GM23338 (cell line): ENCODE measurements at regions not wholly inside any gene's neighbourhood (a gene's known extent, or its start where the extent isn't known, plus 50 kb on each side); places are given as distances from the start of the nearest gene placed in this dataset.

Experiments
- ATAC-seq: fragments of 200-7000 bp; cut with Tn5 transposase; 3 replicates; pipeline ENCODE4 v1.9.1; 2020
- DNase-seq: peaks from one replicate; pipeline ENCODE4 v3.0.0-alpha.2; 2015; ENCODE audit warnings: low spot score
- H2AFZ ChIP-seq: fragments of 200-600 bp; sonication (generic); 2 replicates; pipeline ENCODE4 v1.8.0; 2016; ENCODE audit warnings: antibody characterized with exemption, mild to moderate bottlenecking, moderate library complexity
- H3F3A ChIP-seq: fragments of 200-600 bp; sonication (generic); replicated peaks from 2 replicates; pipeline ENCODE4 v1.8.0; 2017; ENCODE audit warnings: antibody characterized with exemption, mixed run types, low read depth
- H3K27ac ChIP-seq: fragments of 200-600 bp; sonication (generic); 2 replicates; pipeline ENCODE4 v1.6.1; 2016; ENCODE audit warnings: low read depth
- H3K27me3 ChIP-seq: fragments of 200-600 bp; sonication (generic); 2 replicates; pipeline ENCODE4 v1.8.0; 2016; ENCODE audit warnings: mild to moderate bottlenecking, mixed run types, moderate library complexity; ENCODE audit not compliant: insufficient read depth
- H3K36me3 ChIP-seq: fragments of 200-600 bp; sonication (generic); 2 replicates; pipeline ENCODE4 v1.8.0; 2016; ENCODE audit warnings: mild to moderate bottlenecking; ENCODE audit not compliant: insufficient read depth
- H3K4me1 ChIP-seq: fragments of 200-600 bp; sonication (generic); 2 replicates; pipeline ENCODE4 v1.8.0; 2016; ENCODE audit warnings: mild to moderate bottlenecking, moderate library complexity; ENCODE audit not compliant: insufficient read depth
- H3K4me2 ChIP-seq: fragments of 200-600 bp; sonication (generic); 2 replicates; pipeline ENCODE4 v1.7.1; 2017; ENCODE audit warnings: mixed run types
- H3K4me3 ChIP-seq: fragments of 200-600 bp; sonication (generic); 2 replicates; pipeline ENCODE4 v1.6.1; 2016; ENCODE audit warnings: mixed run types
- H3K79me2 ChIP-seq: fragments of 200-600 bp; sonication (generic); replicated peaks from 2 replicates; pipeline ENCODE4 v1.8.0; 2017; ENCODE audit warnings: mild to moderate bottlenecking; ENCODE audit not compliant: insufficient read depth
- H3K9me2 ChIP-seq: fragments of 200-600 bp; sonication (generic); 2 replicates; pipeline ENCODE4 v1.8.0; 2017; ENCODE audit not compliant: insufficient read depth
- H4K20me1 ChIP-seq: fragments of 200-600 bp; sonication (generic); replicated peaks from 2 replicates; pipeline ENCODE4 v1.8.0; 2017; ENCODE audit warnings: mild to moderate bottlenecking; ENCODE audit not compliant: insufficient read depth
- H3K27ac Mint-ChIP-seq: 2 replicates; pipeline ENCODE4 v1.8.0; 2020; ENCODE audit warnings: inconsistent platforms, mild to moderate bottlenecking, moderate library complexity, mixed read lengths
- H3K27me3 Mint-ChIP-seq: 3 replicates; pipeline ENCODE4 v1.8.0; 2022; ENCODE audit warnings: low read depth, mild to moderate bottlenecking, moderate library complexity, mixed read lengths, inconsistent platforms; ENCODE audit not compliant: insufficient read depth, poor library complexity
- H3K36me3 Mint-ChIP-seq: 3 replicates; pipeline ENCODE4 v1.8.0; 2021; ENCODE audit warnings: low read depth, mild to moderate bottlenecking, inconsistent platforms, moderate library complexity, mixed read lengths
- H3K4me1 Mint-ChIP-seq: 3 replicates; pipeline ENCODE4 v1.8.0; 2020; ENCODE audit warnings: mild to moderate bottlenecking, inconsistent platforms, mixed read lengths
- H3K4me3 Mint-ChIP-seq: 3 replicates; pipeline ENCODE4 v1.8.0; 2021; ENCODE audit warnings: moderate library complexity, mild to moderate bottlenecking, inconsistent platforms, mixed read lengths
- H3K9me3 Mint-ChIP-seq: 3 replicates; pipeline ENCODE4 v1.8.0; 2020; ENCODE audit warnings: moderate library complexity, mild to moderate bottlenecking, inconsistent platforms, mixed read lengths
- CREB1 ChIP-seq: fragments of 250-450 bp; sonication (Bioruptor Pico); IDR thresholded peaks from 2 replicates; pipeline ENCODE4 v1.5.0; 2020; ENCODE audit warnings: low read depth, mild to moderate bottlenecking, moderate library complexity
- CTCF ChIP-seq, 2 experiments: fragments of 200-600 bp in 1 of 2; sonication (generic) in 1 of 2; conservative IDR thresholded peaks; 2 replicates each; pipeline versions ENCODE4 v1.5.1 to v1.6.1; 2016 to 2017; ENCODE audit warnings: antibody characterized with exemption in 2 of 2, low read depth in 2 of 2, mild to moderate bottlenecking in 2 of 2, moderate library complexity in 1 of 2
- ETS1 ChIP-seq: IDR thresholded peaks from 2 replicates; pipeline ENCODE4 v1.6.1; 2016; ENCODE audit warnings: antibody characterized with exemption
- EZH2 ChIP-seq: fragments of 200-600 bp; sonication (generic); IDR thresholded peaks from one replicate; pipeline ENCODE4 v1.8.0; 2017; ENCODE audit warnings: antibody characterized with exemption, mild to moderate bottlenecking, low read depth; ENCODE audit not compliant: unreplicated experiment
- EZH2phosphoT487 ChIP-seq: fragments of 200-600 bp; sonication (generic); IDR thresholded peaks from one replicate; pipeline ENCODE4 v1.8.1; 2018; ENCODE audit warnings: antibody characterized with exemption; ENCODE audit not compliant: unreplicated experiment
- JUNB ChIP-seq: IDR thresholded peaks from one replicate; pipeline ENCODE4 v1.6.1; 2016; ENCODE audit warnings: antibody characterized with exemption; ENCODE audit not compliant: unreplicated experiment
- NANOG ChIP-seq: IDR thresholded peaks from 2 replicates; pipeline ENCODE4 v1.6.1; 2016; ENCODE audit warnings: antibody characterized with exemption, borderline replicate concordance
- POLR2AphosphoS5 ChIP-seq: IDR thresholded peaks from 2 replicates; pipeline ENCODE4 v1.6.1; 2016; ENCODE audit warnings: antibody characterized with exemption, low read depth
- STAT1 ChIP-seq: IDR thresholded peaks from one replicate; pipeline ENCODE4 v1.6.1; 2016; ENCODE audit warnings: antibody characterized with exemption; ENCODE audit not compliant: unreplicated experiment
- ZNF114 ChIP-seq: fragments of 250-450 bp; sonication (Bioruptor Pico); IDR thresholded peaks from 2 replicates; pipeline ENCODE4 v1.5.0; 2020; ENCODE audit warnings: mild to moderate bottlenecking, moderate library complexity
- ZNF331 ChIP-seq: fragments of 250-450 bp; sonication (Bioruptor Pico); IDR thresholded peaks from 2 replicates; pipeline ENCODE4 v1.5.0; 2020; ENCODE audit warnings: low read depth, mild to moderate bottlenecking, moderate library complexity
- ZNF462 ChIP-seq: fragments of 250-450 bp; sonication (Bioruptor Pico); IDR thresholded peaks from 2 replicates; pipeline ENCODE4 v1.5.0; 2020; ENCODE audit warnings: mild to moderate bottlenecking, moderate library complexity
- TF ChIP-seq, protein P1 (sequence below): IDR thresholded peaks from one replicate; pipeline ENCODE4 v1.6.1; 2018; ENCODE audit warnings: antibody characterized with exemption; ENCODE audit not compliant: unreplicated experiment

- Histone ChIP-seq H3K4me2 (no peak overlapping the region), H3K36me3 (no peaks in the 10 kb centered on the region), H3K4me1 (no peaks in the 10 kb centered on the region), H3K9me2 (no peaks in the 10 kb centered on the region), H2AFZ (no peak overlapping the region), H3K27me3 (no peaks in the 10 kb centered on the region), H3K27ac (no peak overlapping the region), H4K20me1 (no peaks in the 10 kb centered on the region), H3K4me3 (no peak overlapping the region), H3K79me2 (no peaks in the 10 kb centered on the region), H3F3A (no peaks in the 10 kb centered on the region)
- H3K36me3 Mint-ChIP-seq: peaks cover 25% of the 10 kb centered on the region
- no peak overlapping the region for H3K4me3 Mint-ChIP-seq
- H3K4me1 Mint-ChIP-seq: no peaks in the 10 kb centered on the region
- peaks cover 90% of the 10 kb centered on the region for H3K9me3 Mint-ChIP-seq
- DNase-seq: no peak
- peaks cover 3% of the 10 kb centered on the region for H3K27me3 Mint-ChIP-seq
- TF ChIP-seq JUNB (no peak), CREB1 (no peak), STAT1 (no peak), EZH2 (no peak), ZNF114 (CRISPR knock-in tag) (no peak), POLR2AphosphoS5 (no peak), ZNF462 (CRISPR knock-in tag) (no peak), EZH2phosphoT487 (no peak), NANOG (no peak), ETS1 (no peak), CTCF (conservative IDR thresholded peaks at IDR 0.05; ENCODE audit: low read depth in 2 of 2) (no peak), ZNF331 (CRISPR knock-in tag) (no peak)
- TF ChIP-seq, protein P1, sequence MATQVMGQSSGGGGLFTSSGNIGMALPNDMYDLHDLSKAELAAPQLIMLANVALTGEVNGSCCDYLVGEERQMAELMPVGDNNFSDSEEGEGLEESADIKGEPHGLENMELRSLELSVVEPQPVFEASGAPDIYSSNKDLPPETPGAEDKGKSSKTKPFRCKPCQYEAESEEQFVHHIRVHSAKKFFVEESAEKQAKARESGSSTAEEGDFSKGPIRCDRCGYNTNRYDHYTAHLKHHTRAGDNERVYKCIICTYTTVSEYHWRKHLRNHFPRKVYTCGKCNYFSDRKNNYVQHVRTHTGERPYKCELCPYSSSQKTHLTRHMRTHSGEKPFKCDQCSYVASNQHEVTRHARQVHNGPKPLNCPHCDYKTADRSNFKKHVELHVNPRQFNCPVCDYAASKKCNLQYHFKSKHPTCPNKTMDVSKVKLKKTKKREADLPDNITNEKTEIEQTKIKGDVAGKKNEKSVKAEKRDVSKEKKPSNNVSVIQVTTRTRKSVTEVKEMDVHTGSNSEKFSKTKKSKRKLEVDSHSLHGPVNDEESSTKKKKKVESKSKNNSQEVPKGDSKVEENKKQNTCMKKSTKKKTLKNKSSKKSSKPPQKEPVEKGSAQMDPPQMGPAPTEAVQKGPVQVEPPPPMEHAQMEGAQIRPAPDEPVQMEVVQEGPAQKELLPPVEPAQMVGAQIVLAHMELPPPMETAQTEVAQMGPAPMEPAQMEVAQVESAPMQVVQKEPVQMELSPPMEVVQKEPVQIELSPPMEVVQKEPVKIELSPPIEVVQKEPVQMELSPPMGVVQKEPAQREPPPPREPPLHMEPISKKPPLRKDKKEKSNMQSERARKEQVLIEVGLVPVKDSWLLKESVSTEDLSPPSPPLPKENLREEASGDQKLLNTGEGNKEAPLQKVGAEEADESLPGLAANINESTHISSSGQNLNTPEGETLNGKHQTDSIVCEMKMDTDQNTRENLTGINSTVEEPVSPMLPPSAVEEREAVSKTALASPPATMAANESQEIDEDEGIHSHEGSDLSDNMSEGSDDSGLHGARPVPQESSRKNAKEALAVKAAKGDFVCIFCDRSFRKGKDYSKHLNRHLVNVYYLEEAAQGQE: no peak
- ATAC-seq: no peak
- H3K27ac Mint-ChIP-seq: no peak overlapping the region
Observed at GRCh38 chr3:1699361-1699920, 399.2 kb upstream of the CNTN4 start.
